MCF 10A (cell line): ENCODE measurements at regions not wholly inside any gene's neighbourhood (a gene's known extent, or its start where the extent isn't known, plus 50 kb on each side); places are given as distances from the start of the nearest gene placed in this dataset.
A peak's percentile ranks its signal among the peaks of the same experiment; 100 is the strongest.

ENCODE experiments used
- BruUV-seq: library from RNA; stranded (reverse); fragments of 400-500 nt; replicated peaks from 2 replicates; lab custom pipeline; 2021; lab: Mats Ljungman, UMichigan
- CTCF ChIA-PET: fragments of 300-600 bp; sonication (Branson Sonifier 250); formaldehyde crosslinking; extraction: SDS; loops from one replicate; lab custom pipeline; 2021; ENCODE audit warnings: antibody characterized with exemption, inconsistent platforms; lab: Yijun Ruan, JAX
- POLR2A ChIA-PET: fragments of 300-600, 350-650 bp; sonication (Branson Sonifier 250); formaldehyde crosslinking; extraction: SDS; loops from one replicate; lab custom pipeline; 2020; ENCODE audit warnings: antibody characterized with exemption, inconsistent platforms; lab: Yijun Ruan, JAX
- DNase-seq: peaks from one replicate; pipeline ENCODE4 v3.0.0-alpha.2; 2018; ENCODE audit not compliant: unreplicated experiment
- H3K27ac Mint-ChIP-seq: one replicate; pipeline ENCODE4 v1.8.0; 2022; ENCODE audit warnings: mild to moderate bottlenecking, low read depth, mixed read lengths; ENCODE audit not compliant: unreplicated experiment
- H3K27me3 Mint-ChIP-seq: one replicate; pipeline ENCODE4 v1.8.0; 2022; ENCODE audit warnings: mixed read lengths; ENCODE audit not compliant: insufficient read depth, unreplicated experiment
- H3K36me3 Mint-ChIP-seq: one replicate; pipeline ENCODE4 v1.8.0; 2022; ENCODE audit warnings: mild to moderate bottlenecking, moderate library complexity, mixed read lengths; ENCODE audit not compliant: insufficient read depth, unreplicated experiment
- H3K4me1 Mint-ChIP-seq: one replicate; pipeline ENCODE4 v1.8.0; 2022; ENCODE audit warnings: mixed read lengths; ENCODE audit not compliant: insufficient read depth, unreplicated experiment
- H3K4me3 Mint-ChIP-seq: one replicate; pipeline ENCODE4 v1.8.0; 2022; ENCODE audit warnings: mild to moderate bottlenecking, moderate library complexity, mixed read lengths; ENCODE audit not compliant: unreplicated experiment
- H3K9me3 Mint-ChIP-seq: one replicate; pipeline ENCODE4 v1.8.0; 2022; ENCODE audit warnings: mixed read lengths; ENCODE audit not compliant: unreplicated experiment
- CTCF ChIP-seq: fragments of 200-600 bp; IDR thresholded peaks from one replicate; pipeline ENCODE4 v1.8.0; 2022; ENCODE audit warnings: antibody characterized with exemption, mild to moderate bottlenecking; ENCODE audit not compliant: unreplicated experiment
- intact Hi-C: fragments of 100-400 bp; cut with micrococcal nuclease; formaldehyde crosslinking; loops from 2 replicates; pipeline ENCODE4 v1.14.1; 2022

DNA sequence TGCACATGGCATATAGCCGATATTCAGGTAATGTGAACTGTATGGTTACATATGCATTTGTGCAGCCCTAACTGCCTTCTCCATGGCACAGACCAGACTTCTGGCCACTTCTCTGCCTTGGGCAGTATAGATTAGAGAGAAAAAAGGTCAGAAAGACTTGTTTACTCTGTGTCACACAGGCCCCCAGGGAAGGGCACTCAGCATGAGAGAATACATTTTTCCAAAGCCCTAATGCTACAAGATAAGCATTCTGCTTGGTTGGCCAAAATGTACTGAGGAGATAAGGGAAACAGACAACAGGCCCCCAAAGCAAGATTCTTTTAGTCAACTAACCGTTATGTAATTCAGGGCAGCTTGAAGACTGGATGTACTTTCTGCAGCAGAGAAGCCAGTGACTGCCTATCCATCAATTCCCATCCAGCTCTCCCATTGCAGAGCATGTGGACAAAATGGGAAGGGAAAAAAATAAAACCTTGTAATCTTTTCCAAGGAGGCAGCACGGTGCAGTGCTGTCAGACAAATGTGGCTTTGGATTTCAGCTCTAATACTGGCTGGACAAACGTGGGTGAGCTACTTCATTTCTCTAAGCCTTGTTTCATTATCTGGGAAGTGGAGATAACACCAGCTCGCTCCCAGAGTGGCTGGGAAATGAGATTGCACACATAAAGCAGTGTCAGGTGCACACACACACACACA lies 205.9 kb downstream of the NSG2 start:
- BruUV-seq, result no TSS peak
- intact Hi-C loops, result no loop called here
- Mint-ChIP-seq H3K9me3 (no peaks in the 10 kb centered on the region), H3K27ac (no peak overlapping the region), H3K27me3 (no peaks in the 10 kb centered on the region), H3K36me3 (no peaks in the 10 kb centered on the region), H3K4me3 (no peak overlapping the region), H3K4me1 (no peaks in the 10 kb centered on the region)
- ChIA-PET POLR2A (no interaction called here), CTCF (interaction anchor here (0.6 to 0.8 kb wide), 2 partner anchors 11 to 502 kb away, joined by 3 read pairs; no protein-coding TSS in a partner anchor)
- TF ChIP-seq CTCF, result no peak
- no peak for DNase-seq

DNA sequence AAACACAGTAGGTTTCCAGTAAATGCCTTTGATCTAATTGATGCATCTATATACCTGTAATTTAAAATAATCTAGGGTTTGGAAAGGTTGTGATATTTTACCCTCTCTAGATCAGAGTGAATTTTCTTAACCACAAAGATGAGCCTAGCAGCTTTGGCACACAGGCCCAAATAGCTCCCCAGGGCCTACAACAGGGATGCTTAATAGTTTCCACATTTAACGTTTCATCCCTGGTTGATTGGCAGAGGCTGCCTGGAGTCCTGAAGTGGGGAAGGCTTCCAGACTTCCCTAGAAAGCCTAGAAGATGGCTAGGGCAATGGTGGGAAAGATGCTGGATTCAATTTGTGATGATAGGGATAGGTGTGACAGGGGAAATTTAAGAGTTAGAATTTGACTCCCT lies 206.6 kb downstream of the NSG2 start:
- no TSS peak for BruUV-seq
- ChIA-PET CTCF (interaction anchor here (0.6 to 0.8 kb wide), 2 partner anchors 11 to 501 kb away, joined by 3 read pairs; no protein-coding TSS in a partner anchor), POLR2A (interaction anchor here (0.5 kb wide), 1 partner anchor 129 kb away, joined by 3 read pairs; no protein-coding TSS in a partner anchor)
- H3K27me3 Mint-ChIP-seq, result no peaks in the 10 kb centered on the region
- no peak overlapping the region for H3K4me3 Mint-ChIP-seq
- H3K9me3 Mint-ChIP-seq, result no peaks in the 10 kb centered on the region
- H3K27ac Mint-ChIP-seq, result no peak overlapping the region
- no peak for DNase-seq
- intact Hi-C loops, result no loop called here
- no peaks in the 10 kb centered on the region for H3K4me1 Mint-ChIP-seq
- no peak for TF ChIP-seq CTCF
- no peaks in the 10 kb centered on the region for H3K36me3 Mint-ChIP-seq

GRCh38 chr5:174259696-174260420 lies 214.4 kb downstream of the NSG2 start:
- no peak for TF ChIP-seq CTCF
- intact Hi-C loops, result no loop called here
- ChIA-PET CTCF (no interaction called here), POLR2A (no interaction called here)
- H3K9me3 Mint-ChIP-seq, result peaks cover 16% of the 10 kb centered on the region
- no peaks in the 10 kb centered on the region for H3K36me3 Mint-ChIP-seq
- no peaks in the 10 kb centered on the region for H3K4me1 Mint-ChIP-seq
- H3K4me3 Mint-ChIP-seq, result no peak overlapping the region
- no TSS peak for BruUV-seq
- H3K27me3 Mint-ChIP-seq, result peaks cover 27% of the 10 kb centered on the region
- no peak for DNase-seq
- no peak overlapping the region for H3K27ac Mint-ChIP-seq

GRCh38 chr5:174271316-174271715 lies 225.8 kb downstream of the NSG2 start:
- POLR2A ChIA-PET, result no interaction called here

More at GRCh38 chr5:174271316-174271715, 225.8 kb downstream of the NSG2 start:
- BruUV-seq, result no TSS peak
- peak; percentile 48 for DNase-seq
- no peaks in the 10 kb centered on the region for H3K4me1 Mint-ChIP-seq
- H3K4me3 Mint-ChIP-seq, result no peak overlapping the region
- H3K27me3 Mint-ChIP-seq, result peaks cover 17% of the 10 kb centered on the region
- intact Hi-C loops, result no loop called here
- H3K9me3 Mint-ChIP-seq, result peaks cover 15% of the 10 kb centered on the region
- no peaks in the 10 kb centered on the region for H3K36me3 Mint-ChIP-seq
- no peak for TF ChIP-seq CTCF
- CTCF ChIA-PET, result no interaction called here
- H3K27ac Mint-ChIP-seq, result no peak overlapping the region
